ENCODE measurements at regions not wholly inside any gene's neighbourhood (a gene's known extent, or its start where the extent isn't known, plus 50 kb on each side); places are given as distances from the start of the nearest gene placed in this dataset.

DNA sequence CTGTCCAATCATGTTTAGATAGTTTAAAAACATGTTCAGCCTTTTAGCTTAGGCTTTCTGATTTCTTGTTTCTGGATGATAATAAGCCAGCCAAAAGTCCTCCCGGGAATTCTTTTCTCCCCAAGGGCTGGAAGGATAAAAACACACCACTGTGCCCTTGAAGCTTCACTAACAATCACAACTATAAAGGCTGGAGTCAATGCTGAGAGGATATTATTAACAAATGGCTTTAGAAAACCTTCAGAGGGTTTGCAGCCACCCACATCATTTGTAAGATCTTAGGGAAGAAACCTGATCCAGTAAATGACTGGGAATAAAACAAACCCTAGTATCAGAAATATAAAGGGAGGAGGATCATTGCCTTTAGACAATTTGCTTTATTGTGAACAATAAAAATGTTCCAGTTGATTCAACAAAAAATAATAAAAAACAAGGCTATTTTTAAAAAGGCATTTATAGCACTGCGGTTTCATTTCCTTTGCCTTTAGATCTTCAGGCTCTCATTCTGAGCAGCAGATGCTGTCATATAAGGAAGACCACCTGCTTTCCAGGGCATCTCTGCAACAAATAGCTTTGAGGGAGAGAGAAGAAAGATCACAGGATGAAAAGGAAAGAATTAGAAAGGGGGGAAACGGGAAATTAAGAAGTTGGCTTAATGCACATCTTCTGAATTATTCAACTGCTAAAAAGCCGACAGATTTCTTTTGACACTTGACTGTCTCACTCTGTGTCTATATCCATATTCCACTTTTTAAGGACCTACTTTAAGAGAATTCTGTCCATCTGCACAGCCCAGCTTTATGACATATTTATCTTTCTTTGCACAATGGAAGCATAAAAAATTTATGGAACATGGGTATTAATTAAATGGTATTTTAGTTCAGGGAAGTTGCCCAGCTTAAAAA, 277.2 kb upstream of the SLC24A2 start:
- ChIA-PET CTCF (ENCODE audit: partially characterized antibody) (interaction anchor here (0.6 to 1.1 kb wide), 2 partner anchors 70 to 139 kb away, joined by 4 read pairs; no protein-coding TSS in a partner anchor), POLR2A (ENCODE audit: partially characterized antibody) (no interaction called here)
- DNase-seq (ENCODE audit: low read depth in 1 of 2, low spot score in 2 of 2) (no peak), FAIRE-seq (no peak)
- H3K27ac ChIP-seq (ENCODE audit: low read depth, low read length): no peak overlapping the region
- no peak overlapping the region for H2AK5ac ChIP-seq (ENCODE audit: low read depth, low read length)
- H3K4me1 ChIP-seq (replicated peaks in 1 of 4; ENCODE audit: control insufficient read depth in 3 of 4, insufficient read depth in 4 of 4, low read length in 3 of 4): no peaks in the 10 kb centered on the region
- no peak overlapping the region for H2BK120ac ChIP-seq (replicated peaks; ENCODE audit: low read depth, low read length)
- H3K9me3 ChIP-seq (ENCODE audit: insufficient read depth in 2 of 2, low read depth in 1 of 2, low read length in 1 of 2): no peaks in the 10 kb centered on the region
- H3K56ac ChIP-seq (replicated peaks; ENCODE audit: insufficient read length, low read depth, low read length): no peak overlapping the region
- H3K79me2 ChIP-seq (ENCODE audit: control insufficient read depth in 1 of 2, insufficient read depth in 2 of 2, low read length in 2 of 2): no peaks in the 10 kb centered on the region
- H2BK5ac ChIP-seq (ENCODE audit: low read depth, low read length): no peak overlapping the region
- WGBS, 2 experiments (ENCODE audit: extremely low coverage in 1 of 2, insufficient coverage in 1 of 2, insufficient read length in 1 of 2, insufficient replicate concordance in 2 of 2, low coverage in 1 of 2, low lambda C conversion rate in 2 of 2, missing lambda C conversion rate in 1 of 2): 85% methylated on average over 4 of the region's 4 CpGs; no CpG with 5 or more reads in 1 of the 2 experiments
- no peaks in the 10 kb centered on the region for H3K23me2 ChIP-seq (ENCODE audit: low read depth, low read length)
- H3K27me3 ChIP-seq (replicated peaks in 1 of 4; ENCODE audit: control insufficient read depth in 3 of 4, extremely low read depth in 1 of 4, insufficient read depth in 3 of 4, low read length in 3 of 4): no peaks in the 10 kb centered on the region
- H3K79me1 ChIP-seq (ENCODE audit: low read depth, low read length): no peaks in the 10 kb centered on the region
- no peak overlapping the region for H3K4ac ChIP-seq (replicated peaks; ENCODE audit: insufficient read length, low read depth, low read length)
- no peak overlapping the region for H2AFZ ChIP-seq (ENCODE audit: low read length)
- no peak overlapping the region for H3K23ac ChIP-seq (ENCODE audit: insufficient read length)
- no peak overlapping the region for H3K14ac ChIP-seq (ENCODE audit: insufficient read length)
- H2BK12ac ChIP-seq (ENCODE audit: low read depth, low read length): no peak overlapping the region
- H2BK15ac ChIP-seq (ENCODE audit: low read length): no peak overlapping the region
- H4K91ac ChIP-seq (replicated peaks; ENCODE audit: insufficient read length, low read length): no peak overlapping the region
- no peak overlapping the region for H3K4me2 ChIP-seq (ENCODE audit: insufficient read depth in 1 of 2, low read depth in 2 of 2, low read length in 2 of 2)
- H3K18ac ChIP-seq (ENCODE audit: extremely low read depth, low read length): no peak overlapping the region
- no peak overlapping the region for H3K9ac ChIP-seq (replicated peaks in 1 of 4; ENCODE audit: extremely low read depth in 1 of 4, low read depth in 3 of 4, low read length in 3 of 4)
- no peaks in the 10 kb centered on the region for H4K20me1 ChIP-seq (replicated peaks in 1 of 2; ENCODE audit: control insufficient read depth in 1 of 2, insufficient read depth in 2 of 2, low read length in 2 of 2)
- no peak overlapping the region for H3K4me3 ChIP-seq (ENCODE audit: extremely low read depth in 1 of 4, insufficient read depth in 2 of 4, low read depth in 3 of 4, low read length in 4 of 4)
- no peak overlapping the region for H2BK20ac ChIP-seq (ENCODE audit: low read length)
- no peak overlapping the region for H4K5ac ChIP-seq (ENCODE audit: insufficient read length, low read depth, low read length)
- H3K36me3 ChIP-seq (ENCODE audit: control insufficient read depth in 2 of 4, insufficient read depth in 4 of 4, low read length in 3 of 4): no peaks in the 10 kb centered on the region
- H4K8ac ChIP-seq (ENCODE audit: extremely low read depth, insufficient read depth, low read length): no peak overlapping the region
- no peak for TF ChIP-seq TAF1 (IDR thresholded peaks at IDR 0.05; ENCODE audit: low read depth, low read length)
- no peak for TF ChIP-seq POLR2A (IDR thresholded peaks at IDR 0.05; ENCODE audit: control extremely low read depth in 1 of 2, low read depth in 2 of 2, low read length in 2 of 2)
- TF ChIP-seq BRCA1 (IDR thresholded peaks at IDR 0.05; ENCODE audit: low read depth, low read length): no peak
- no peak for TF ChIP-seq CHD2 (IDR thresholded peaks at IDR 0.05; ENCODE audit: low read length)
- no peak for TF ChIP-seq SP2 (IDR thresholded peaks at IDR 0.05; ENCODE audit: low read length)
- TF ChIP-seq KDM4A (IDR thresholded peaks at IDR 0.05; ENCODE audit: low read depth, low read length, severe bottlenecking): no peak
- TF ChIP-seq GABPA (IDR thresholded peaks at IDR 0.05; ENCODE audit: borderline replicate concordance, insufficient read depth, low read length): no peak
- no peak for TF ChIP-seq POU5F1 (IDR thresholded peaks at IDR 0.05; ENCODE audit: low read depth, low read length)
- no peak for TF ChIP-seq MAFK (IDR thresholded peaks at IDR 0.05; ENCODE audit: low read depth, low read length)
- TF ChIP-seq JUND (IDR thresholded peaks at IDR 0.05; ENCODE audit: low read length): no peak
- TF ChIP-seq POLR2AphosphoS5 (IDR thresholded peaks at IDR 0.05; ENCODE audit: low read depth, low read length): no peak
- no peak for TF ChIP-seq TCF12 (IDR thresholded peaks at IDR 0.05; ENCODE audit: low read depth, low read length)
- no peak for TF ChIP-seq TEAD4 (IDR thresholded peaks at IDR 0.05; ENCODE audit: low read depth, low read length)

Measured in H1 (cell line).